K562 (cell line): ENCODE measurements at regions not wholly inside any gene's neighbourhood (a gene's known extent, or its start where the extent isn't known, plus 50 kb on each side); places are given as distances from the start of the nearest gene placed in this dataset.

Experiments
- ATF6 ChIP-seq: sonication (generic); formaldehyde crosslinking; IDR thresholded peaks from 2 replicates; pipeline ENCODE4 v1.4.0; 2020; ENCODE audit warnings: mild to moderate bottlenecking, missing genetic modification reagents
- BACH1 ChIP-seq: fragments of 200-800 bp; sonication (Bioruptor generic); IDR thresholded peaks from 2 replicates; pipeline ENCODE4 v1.6.1; 2016; ENCODE audit warnings: missing genetic modification characterization, missing compliant biosample characterization
- C11orf30 ChIP-seq: fragments of 450-650 bp; IDR thresholded peaks from 2 replicates; pipeline ENCODE4 v1.6.1; 2016; ENCODE audit warnings: low read depth, mild to moderate bottlenecking
- CEBPB ChIP-seq: fragments of 450-650 bp; IDR thresholded peaks from 2 replicates; pipeline ENCODE4 v1.6.1; 2016; ENCODE audit warnings: missing genetic modification characterization, missing compliant biosample characterization
- COPS2 ChIP-seq: fragments of 450-650 bp; conservative IDR thresholded peaks from 2 replicates; pipeline ENCODE4 v1.6.1; 2016; ENCODE audit warnings: mild to moderate bottlenecking, moderate library complexity
- FOXO4 ChIP-seq: fragments of 450-650 bp; formaldehyde crosslinking; IDR thresholded peaks from 2 replicates; pipeline ENCODE4 v1.4.0; 2020; ENCODE audit warnings: mild to moderate bottlenecking, moderate library complexity
- HDAC3 ChIP-seq: fragments of 450-650 bp; IDR thresholded peaks from 2 replicates; pipeline ENCODE4 v1.6.1; 2018; ENCODE audit warnings: borderline replicate concordance, mild to moderate bottlenecking, moderate library complexity; ENCODE audit not compliant: partially characterized antibody
- MBD2 ChIP-seq: sonication (generic); IDR thresholded peaks from 2 replicates; pipeline ENCODE4 v1.6.1; 2016; ENCODE audit warnings: low read depth, borderline replicate concordance
- MYC ChIP-seq, 2 experiments: fragments of 250-450 bp in 1 of 2; sonication (Bioruptor Pico) in 1 of 2; IDR thresholded peaks; 2 replicates each; pipeline versions ENCODE4 v1.5.1 to v1.6.1; 2012 to 2021; ENCODE audit warnings: low read depth in 2 of 2, borderline replicate concordance in 1 of 2, improper control_type of control experiment in 1 of 2, low read length in 1 of 2, mild to moderate bottlenecking in 1 of 2, moderate library complexity in 1 of 2
- PHF8 ChIP-seq: fragments of 200-600 bp; sonication (generic); IDR thresholded peaks from 2 replicates; pipeline ENCODE4 v1.6.1; 2012; ENCODE audit warnings: mixed run types, mild to moderate bottlenecking, inconsistent platforms, low read length, moderate library complexity, borderline replicate concordance
- POLR2A ChIP-seq: fragments of 450-650 bp; conservative IDR thresholded peaks from 2 replicates; pipeline ENCODE4 v1.6.1; 2016
- SAFB2 ChIP-seq: fragments of 200-400 bp; formaldehyde crosslinking; IDR thresholded peaks from 2 replicates; pipeline ENCODE4 v1.6.1; 2018; ENCODE audit warnings: borderline replicate concordance, low read length, low read depth, moderate library complexity; ENCODE audit not compliant: severe bottlenecking
- ZNF354B ChIP-seq: fragments of 250-450 bp; sonication (Bioruptor Pico); IDR thresholded peaks from 2 replicates; pipeline ENCODE4 v1.4.0; 2020
- ZNF77 ChIP-seq: fragments of 250-450 bp; sonication (Bioruptor Pico); IDR thresholded peaks from 2 replicates; pipeline ENCODE4 v1.5.0; 2020
- TF ChIP-seq, protein P1 (sequence below): sonication (generic); formaldehyde crosslinking; IDR thresholded peaks from 2 replicates; pipeline ENCODE4 v1.8.0; 2023; ENCODE audit warnings: missing genetic modification reagents, mild to moderate bottlenecking, borderline replicate concordance
- TF ChIP-seq, protein P2 (sequence below): fragments of 250-450 bp; sonication (Bioruptor Pico); IDR thresholded peaks from 2 replicates; pipeline ENCODE4 v1.5.0; 2021
- TF ChIP-seq, protein P3 (sequence below): sonication (generic); formaldehyde crosslinking; IDR thresholded peaks from 2 replicates; pipeline ENCODE4 v1.5.0; 2020; ENCODE audit warnings: missing genetic modification reagents

DNA sequence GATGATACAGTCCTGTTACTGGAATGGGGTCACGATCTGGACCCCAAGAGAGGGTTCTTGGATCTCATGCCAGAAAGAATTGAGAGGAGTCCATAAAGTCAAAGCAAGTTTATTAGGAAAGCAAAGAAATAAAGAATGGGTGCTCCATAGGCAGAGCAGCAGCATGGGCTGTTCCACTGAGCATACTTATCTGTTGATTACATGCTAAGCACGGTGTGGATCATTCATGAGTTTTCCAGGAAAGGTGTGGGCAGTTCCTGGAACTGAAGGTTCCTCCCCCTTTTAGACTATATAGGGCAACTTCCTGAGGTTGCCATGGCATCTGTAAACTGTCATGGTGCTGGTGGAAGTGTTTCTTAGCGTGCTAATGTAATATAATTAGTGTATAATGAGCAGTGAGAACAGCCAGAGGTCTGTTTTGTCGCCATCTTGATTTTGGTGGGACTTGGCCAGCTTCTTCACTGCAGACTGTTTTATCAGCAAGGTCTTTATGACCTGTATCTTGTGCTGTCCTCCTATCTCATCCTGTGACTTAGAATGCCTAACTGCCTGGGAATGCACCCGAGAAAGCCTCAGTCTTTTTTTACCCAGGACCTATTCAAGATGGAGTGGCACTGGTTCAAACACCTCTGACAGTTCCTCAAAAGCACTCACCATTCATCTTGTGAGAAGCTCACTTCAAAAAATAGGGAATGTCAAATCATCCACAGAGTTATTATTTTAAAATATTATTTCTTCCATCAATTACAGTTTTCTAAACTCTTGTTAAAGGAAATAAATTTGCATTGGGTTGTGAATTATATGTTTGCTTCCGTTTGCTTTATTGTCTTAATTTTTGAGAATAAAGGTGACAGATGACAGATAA lies 1358.8 kb upstream of the TMEM132C start (continued):
- TF ChIP-seq, protein P1, sequence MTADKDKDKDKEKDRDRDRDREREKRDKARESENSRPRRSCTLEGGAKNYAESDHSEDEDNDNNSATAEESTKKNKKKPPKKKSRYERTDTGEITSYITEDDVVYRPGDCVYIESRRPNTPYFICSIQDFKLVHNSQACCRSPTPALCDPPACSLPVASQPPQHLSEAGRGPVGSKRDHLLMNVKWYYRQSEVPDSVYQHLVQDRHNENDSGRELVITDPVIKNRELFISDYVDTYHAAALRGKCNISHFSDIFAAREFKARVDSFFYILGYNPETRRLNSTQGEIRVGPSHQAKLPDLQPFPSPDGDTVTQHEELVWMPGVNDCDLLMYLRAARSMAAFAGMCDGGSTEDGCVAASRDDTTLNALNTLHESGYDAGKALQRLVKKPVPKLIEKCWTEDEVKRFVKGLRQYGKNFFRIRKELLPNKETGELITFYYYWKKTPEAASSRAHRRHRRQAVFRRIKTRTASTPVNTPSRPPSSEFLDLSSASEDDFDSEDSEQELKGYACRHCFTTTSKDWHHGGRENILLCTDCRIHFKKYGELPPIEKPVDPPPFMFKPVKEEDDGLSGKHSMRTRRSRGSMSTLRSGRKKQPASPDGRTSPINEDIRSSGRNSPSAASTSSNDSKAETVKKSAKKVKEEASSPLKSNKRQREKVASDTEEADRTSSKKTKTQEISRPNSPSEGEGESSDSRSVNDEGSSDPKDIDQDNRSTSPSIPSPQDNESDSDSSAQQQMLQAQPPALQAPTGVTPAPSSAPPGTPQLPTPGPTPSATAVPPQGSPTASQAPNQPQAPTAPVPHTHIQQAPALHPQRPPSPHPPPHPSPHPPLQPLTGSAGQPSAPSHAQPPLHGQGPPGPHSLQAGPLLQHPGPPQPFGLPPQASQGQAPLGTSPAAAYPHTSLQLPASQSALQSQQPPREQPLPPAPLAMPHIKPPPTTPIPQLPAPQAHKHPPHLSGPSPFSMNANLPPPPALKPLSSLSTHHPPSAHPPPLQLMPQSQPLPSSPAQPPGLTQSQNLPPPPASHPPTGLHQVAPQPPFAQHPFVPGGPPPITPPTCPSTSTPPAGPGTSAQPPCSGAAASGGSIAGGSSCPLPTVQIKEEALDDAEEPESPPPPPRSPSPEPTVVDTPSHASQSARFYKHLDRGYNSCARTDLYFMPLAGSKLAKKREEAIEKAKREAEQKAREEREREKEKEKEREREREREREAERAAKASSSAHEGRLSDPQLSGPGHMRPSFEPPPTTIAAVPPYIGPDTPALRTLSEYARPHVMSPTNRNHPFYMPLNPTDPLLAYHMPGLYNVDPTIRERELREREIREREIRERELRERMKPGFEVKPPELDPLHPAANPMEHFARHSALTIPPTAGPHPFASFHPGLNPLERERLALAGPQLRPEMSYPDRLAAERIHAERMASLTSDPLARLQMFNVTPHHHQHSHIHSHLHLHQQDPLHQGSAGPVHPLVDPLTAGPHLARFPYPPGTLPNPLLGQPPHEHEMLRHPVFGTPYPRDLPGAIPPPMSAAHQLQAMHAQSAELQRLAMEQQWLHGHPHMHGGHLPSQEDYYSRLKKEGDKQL (CRISPR knock-in tag), result no peak
- peak; percentile 26 for TF ChIP-seq CEBPB (tag)
- TF ChIP-seq C11orf30, result no peak
- peak; percentile 69 for TF ChIP-seq POLR2A
- TF ChIP-seq PHF8, result no peak; the same call in 1 of the 2 replicates
- TF ChIP-seq, protein P2, sequence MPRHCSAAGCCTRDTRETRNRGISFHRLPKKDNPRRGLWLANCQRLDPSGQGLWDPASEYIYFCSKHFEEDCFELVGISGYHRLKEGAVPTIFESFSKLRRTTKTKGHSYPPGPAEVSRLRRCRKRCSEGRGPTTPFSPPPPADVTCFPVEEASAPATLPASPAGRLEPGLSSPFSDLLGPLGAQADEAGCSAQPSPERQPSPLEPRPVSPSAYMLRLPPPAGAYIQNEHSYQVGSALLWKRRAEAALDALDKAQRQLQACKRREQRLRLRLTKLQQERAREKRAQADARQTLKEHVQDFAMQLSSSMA (CRISPR knock-in tag), result peak; percentile 87
- TF ChIP-seq SAFB2, result no peak
- TF ChIP-seq COPS2, result no peak
- peak; percentile 99 for TF ChIP-seq BACH1 (tag)
- peak; percentile 97 for TF ChIP-seq FOXO4 (CRISPR knock-in tag)
- peak; percentile 69; the same call in 1 of the 2 replicates for TF ChIP-seq MYC (IDR thresholded peaks at IDR 0.05; ENCODE audit: low read depth, low read length)
- peak; percentile 99 for TF ChIP-seq MYC (CRISPR knock-in tag; IDR thresholded peaks at IDR 0.05; ENCODE audit: borderline replicate concordance, low read depth)
- TF ChIP-seq ZNF77 (CRISPR knock-in tag), result peak; percentile 85
- TF ChIP-seq ATF6 (CRISPR knock-in tag), result no peak
- TF ChIP-seq, protein P3, sequence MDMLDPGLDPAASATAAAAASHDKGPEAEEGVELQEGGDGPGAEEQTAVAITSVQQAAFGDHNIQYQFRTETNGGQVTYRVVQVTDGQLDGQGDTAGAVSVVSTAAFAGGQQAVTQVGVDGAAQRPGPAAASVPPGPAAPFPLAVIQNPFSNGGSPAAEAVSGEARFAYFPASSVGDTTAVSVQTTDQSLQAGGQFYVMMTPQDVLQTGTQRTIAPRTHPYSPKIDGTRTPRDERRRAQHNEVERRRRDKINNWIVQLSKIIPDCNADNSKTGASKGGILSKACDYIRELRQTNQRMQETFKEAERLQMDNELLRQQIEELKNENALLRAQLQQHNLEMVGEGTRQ (CRISPR knock-in tag), result no peak
- peak; percentile 84 for TF ChIP-seq MBD2
- TF ChIP-seq HDAC3, result peak; percentile 62
- TF ChIP-seq ZNF354B (CRISPR knock-in tag), result peak; percentile 97
